LNCAP (cell line): ENCODE measurements at regions not wholly inside any gene's neighbourhood (a gene's known extent, or its start where the extent isn't known, plus 50 kb on each side); places are given as distances from the start of the nearest gene placed in this dataset.

Experiments
- TF ChIP-seq, protein P1 (sequence below): fragments of 450-650 bp; IDR thresholded peaks from 2 replicates; pipeline ENCODE4 v1.5.1; 2017; ENCODE audit warnings: mild to moderate bottlenecking

DNA sequence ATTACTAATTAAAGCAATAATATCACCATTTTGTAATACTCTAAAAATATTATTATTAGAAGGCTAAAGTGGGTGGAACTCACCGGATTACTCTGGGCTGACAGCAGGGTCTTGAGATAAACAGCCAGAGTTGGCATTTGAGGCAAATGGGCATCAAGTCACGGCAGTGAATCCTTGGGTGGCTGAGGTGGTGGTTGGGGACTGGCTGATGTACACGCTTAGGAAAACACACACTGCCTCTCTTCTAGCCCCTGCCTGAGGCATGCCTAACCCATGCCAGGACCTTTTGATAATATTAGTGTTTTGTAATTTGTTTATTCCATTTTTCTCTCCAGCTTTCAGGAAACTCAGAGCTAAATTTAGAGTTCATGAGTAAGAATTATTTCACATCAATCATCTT lies 76.8 kb downstream of the ACKR3 start:
- TF ChIP-seq, protein P1, sequence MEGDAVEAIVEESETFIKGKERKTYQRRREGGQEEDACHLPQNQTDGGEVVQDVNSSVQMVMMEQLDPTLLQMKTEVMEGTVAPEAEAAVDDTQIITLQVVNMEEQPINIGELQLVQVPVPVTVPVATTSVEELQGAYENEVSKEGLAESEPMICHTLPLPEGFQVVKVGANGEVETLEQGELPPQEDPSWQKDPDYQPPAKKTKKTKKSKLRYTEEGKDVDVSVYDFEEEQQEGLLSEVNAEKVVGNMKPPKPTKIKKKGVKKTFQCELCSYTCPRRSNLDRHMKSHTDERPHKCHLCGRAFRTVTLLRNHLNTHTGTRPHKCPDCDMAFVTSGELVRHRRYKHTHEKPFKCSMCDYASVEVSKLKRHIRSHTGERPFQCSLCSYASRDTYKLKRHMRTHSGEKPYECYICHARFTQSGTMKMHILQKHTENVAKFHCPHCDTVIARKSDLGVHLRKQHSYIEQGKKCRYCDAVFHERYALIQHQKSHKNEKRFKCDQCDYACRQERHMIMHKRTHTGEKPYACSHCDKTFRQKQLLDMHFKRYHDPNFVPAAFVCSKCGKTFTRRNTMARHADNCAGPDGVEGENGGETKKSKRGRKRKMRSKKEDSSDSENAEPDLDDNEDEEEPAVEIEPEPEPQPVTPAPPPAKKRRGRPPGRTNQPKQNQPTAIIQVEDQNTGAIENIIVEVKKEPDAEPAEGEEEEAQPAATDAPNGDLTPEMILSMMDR: no peak

DNA sequence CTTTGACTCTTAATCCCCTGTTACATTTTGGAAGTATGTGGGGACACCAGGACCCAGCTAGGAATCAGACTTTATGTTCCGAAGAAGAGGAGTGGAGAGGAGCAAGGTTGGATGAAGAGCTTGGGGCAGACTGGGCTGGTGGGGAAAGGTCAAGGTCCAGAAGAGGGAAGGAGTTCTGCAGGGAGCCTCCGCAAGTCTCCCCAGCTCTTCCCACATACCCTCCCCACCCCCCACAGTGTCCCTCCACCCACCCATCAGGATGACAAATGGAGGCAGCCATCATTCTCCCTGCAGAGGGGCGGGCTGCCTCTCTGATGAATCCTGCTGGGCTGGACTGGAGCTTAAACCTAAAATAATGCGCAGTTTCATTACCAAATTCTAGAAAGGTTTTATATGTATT lies 77.2 kb downstream of the ACKR3 start:
- TF ChIP-seq, protein P1: no peak

DNA sequence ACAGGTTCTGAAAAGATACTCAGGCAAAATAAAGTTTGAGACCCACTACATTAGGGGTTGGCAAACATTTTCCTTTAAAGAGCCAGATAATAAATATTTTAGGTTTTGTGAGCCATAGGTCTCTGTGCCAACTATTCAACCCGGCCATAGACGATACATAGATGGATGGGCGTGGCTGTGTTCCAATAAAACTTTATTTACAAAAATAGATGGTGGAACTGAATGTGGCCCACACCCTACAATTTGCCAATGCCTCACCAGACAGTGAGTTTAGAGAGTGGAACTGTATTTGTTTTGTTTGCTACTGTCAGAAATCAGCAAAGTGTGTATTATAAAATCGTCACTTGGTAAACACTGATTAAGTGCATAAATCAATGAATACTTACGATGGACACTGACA lies 78.0 kb downstream of the ACKR3 start:
- TF ChIP-seq, protein P1: no peak

DNA sequence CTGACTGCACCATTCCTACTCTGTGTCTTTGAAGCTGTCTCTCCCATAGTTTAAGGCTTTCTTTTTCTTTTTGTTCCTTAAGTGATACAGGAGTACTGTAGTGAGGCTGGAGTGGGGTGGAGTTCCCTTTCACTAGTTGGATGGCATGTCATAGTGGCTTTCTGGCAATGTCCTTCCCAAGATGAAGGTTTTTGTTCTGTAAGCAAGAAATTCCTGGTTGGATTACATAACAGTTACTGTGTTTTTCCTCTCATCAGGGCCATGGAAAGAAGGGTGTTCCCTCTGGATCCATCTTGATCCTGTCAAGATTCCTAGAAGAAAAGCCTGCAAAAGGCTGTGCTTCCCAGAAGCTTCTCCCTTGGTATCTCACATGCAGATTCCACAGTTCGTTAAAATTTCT lies 84.2 kb downstream of the ACKR3 start:
- TF ChIP-seq, protein P1: no peak

DNA sequence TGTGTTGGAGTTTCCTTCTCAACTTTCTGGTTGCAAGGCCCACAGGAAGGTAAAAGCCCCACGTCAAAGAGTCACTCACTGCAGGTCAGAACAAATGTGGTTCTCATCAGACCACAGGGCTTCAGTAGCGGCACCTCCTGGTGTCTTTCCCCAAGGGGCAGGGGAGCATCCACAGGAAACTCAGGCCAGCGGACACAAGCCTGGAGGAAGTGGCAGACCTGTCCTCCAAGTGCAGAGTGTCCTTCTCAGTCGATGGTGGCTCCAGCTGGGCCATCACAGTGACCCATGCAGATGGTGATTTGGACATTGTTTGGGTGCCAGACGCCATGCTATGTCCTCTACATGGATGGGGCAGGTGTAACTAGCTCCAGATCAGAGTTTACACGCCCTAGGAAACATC lies 84.9 kb downstream of the ACKR3 start:
- TF ChIP-seq, protein P1: no peak

DNA sequence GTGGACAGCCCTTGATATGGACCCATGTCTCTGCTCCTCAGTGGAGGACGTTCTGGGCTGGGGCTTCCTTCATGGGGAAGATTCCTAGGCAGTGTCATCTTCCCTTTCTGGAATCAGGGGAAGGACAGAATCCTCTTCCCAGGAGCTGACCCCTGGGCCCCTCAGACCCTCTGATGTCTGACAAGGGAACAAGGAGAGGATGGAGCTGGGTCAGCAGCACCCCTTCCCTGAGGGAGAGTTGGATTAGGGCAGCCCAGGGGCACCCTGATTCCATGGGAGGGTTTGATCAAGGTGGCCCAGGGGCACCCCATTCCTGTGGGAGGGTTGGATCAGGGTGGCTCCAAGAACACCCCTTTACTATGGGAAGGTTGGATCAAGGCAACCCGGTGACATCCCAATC lies 86.5 kb downstream of the ACKR3 start:
- TF ChIP-seq, protein P1: no peak

DNA sequence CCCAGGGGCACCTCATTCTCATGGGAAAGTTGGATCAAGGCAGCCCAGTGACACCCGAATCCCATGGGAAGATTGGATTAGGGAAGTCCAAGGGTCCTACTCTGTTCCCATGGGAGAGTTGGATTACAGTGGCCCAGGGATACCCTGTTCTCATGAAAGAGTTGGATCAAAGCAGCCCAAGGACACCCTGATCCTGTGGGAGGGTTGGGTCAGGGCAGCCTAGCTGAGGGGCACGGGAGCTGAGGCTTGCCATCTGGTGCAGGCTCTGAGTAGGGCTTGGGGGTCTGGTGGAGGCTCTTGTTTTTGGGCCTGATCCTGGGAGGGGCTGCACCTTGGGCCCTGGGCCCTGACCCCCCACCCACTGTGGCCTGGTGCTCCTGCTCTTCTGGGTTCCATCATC lies 87.1 kb downstream of the ACKR3 start:
- TF ChIP-seq, protein P1: no peak

DNA sequence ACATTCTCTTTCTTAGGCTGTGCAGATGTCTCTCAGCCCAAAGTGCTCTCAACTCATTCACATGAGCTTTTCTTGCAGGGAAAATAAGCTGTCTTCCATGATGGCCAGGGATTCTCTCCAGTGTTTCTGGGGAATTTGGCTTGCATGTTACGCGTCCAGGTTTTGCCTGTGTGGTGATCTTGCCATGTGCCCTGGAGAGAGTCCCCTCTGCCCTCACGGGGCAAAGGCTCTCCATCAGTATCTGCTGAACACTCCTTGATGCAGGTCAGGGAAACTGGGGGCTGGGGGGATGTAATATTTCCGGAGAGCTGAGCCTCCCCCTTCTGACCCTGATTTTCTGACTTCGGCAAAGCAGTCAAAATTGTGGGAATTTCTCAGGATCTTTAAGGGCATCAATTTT lies 87.6 kb downstream of the ACKR3 start:
- TF ChIP-seq, protein P1: no peak
